Kidney glomerular epithelial cell (primary cell): ENCODE measurements at regions not wholly inside any gene's neighbourhood (a gene's known extent, or its start where the extent isn't known, plus 50 kb on each side); places are given as distances from the start of the nearest gene placed in this dataset.
"Not testable (repeated sequence)": the region's sequence is repeated elsewhere in the genome, so short reads cannot be mapped to it uniquely, and the experiment has no call there.

Source experiments
- DNase-seq: peaks from one replicate; lab custom pipeline; 2025; lab: John Stamatoyannopoulos, UW

GRCh38 chr1:104028416-104029035 lies 278.8 kb downstream of the AMY1C start:
- DNase-seq: no peak

GRCh38 chr1:104029456-104029970 lies 279.8 kb downstream of the AMY1C start:
- DNase-seq: no peak

- no peak for DNase-seq
Observed at GRCh38 chr1:104056786-104057185, 307.1 kb downstream of the AMY1C start.

GRCh38 chr1:104057219-104057898 lies 307.7 kb downstream of the AMY1C start:
- not testable (repeated sequence) for DNase-seq

GRCh38 chr1:104061637-104062036 lies 311.9 kb downstream of the AMY1C start:
- not testable (repeated sequence) for DNase-seq

- DNase-seq: no peak
Observed at GRCh38 chr1:104064399-104064798, 314.7 kb downstream of the AMY1C start.

- DNase-seq: no peak
Observed at GRCh38 chr1:104072915-104073371, 323.2 kb downstream of the AMY1C start.

- DNase-seq: no peak
Observed at GRCh38 chr1:104073463-104073902, 323.8 kb downstream of the AMY1C start.

- no peak for DNase-seq
Observed at GRCh38 chr1:104082221-104082620, 332.5 kb downstream of the AMY1C start.

GRCh38 chr1:104084380-104084779 lies 334.7 kb downstream of the AMY1C start:
- DNase-seq: no peak

- no peak for DNase-seq
Observed at GRCh38 chr1:104092698-104093097, 343.0 kb downstream of the AMY1C start.

GRCh38 chr1:104098837-104099236 lies 349.1 kb downstream of the AMY1C start:
- DNase-seq: no peak

- no peak for DNase-seq
Observed at GRCh38 chr1:104100115-104100514, 350.4 kb downstream of the AMY1C start.

- no peak for DNase-seq
Observed at GRCh38 chr1:104105465-104105864, 355.8 kb downstream of the AMY1C start.

- DNase-seq: no peak
Observed at GRCh38 chr1:104120525-104120924, 370.8 kb downstream of the AMY1C start.

GRCh38 chr1:104121271-104121670 lies 371.6 kb downstream of the AMY1C start:
- DNase-seq: no peak

GRCh38 chr1:104125266-104125665 lies 375.6 kb downstream of the AMY1C start:
- DNase-seq: no peak

- no peak for DNase-seq
Observed at GRCh38 chr1:104125970-104126369, 376.3 kb downstream of the AMY1C start.

- DNase-seq: peak; percentile 21
Observed at GRCh38 chr1:104132382-104132973, 382.8 kb downstream of the AMY1C start.

GRCh38 chr1:104135036-104135435 lies 385.3 kb downstream of the AMY1C start:
- not testable (repeated sequence) for DNase-seq

GRCh38 chr1:104136621-104137020 lies 386.9 kb downstream of the AMY1C start:
- DNase-seq: no peak

GRCh38 chr1:104156738-104157137 lies 407.0 kb downstream of the AMY1C start:
- no peak for DNase-seq

- DNase-seq: no peak
Observed at GRCh38 chr1:104163912-104164476, 414.3 kb downstream of the AMY1C start.
